ENCODE measurements at regions not wholly inside any gene's neighbourhood (a gene's known extent, or its start where the extent isn't known, plus 50 kb on each side); places are given as distances from the start of the nearest gene placed in this dataset.
"Not testable (repeated sequence)": the region's sequence is repeated elsewhere in the genome, so short reads cannot be mapped to it uniquely, and the experiment has no call there.

DNA sequence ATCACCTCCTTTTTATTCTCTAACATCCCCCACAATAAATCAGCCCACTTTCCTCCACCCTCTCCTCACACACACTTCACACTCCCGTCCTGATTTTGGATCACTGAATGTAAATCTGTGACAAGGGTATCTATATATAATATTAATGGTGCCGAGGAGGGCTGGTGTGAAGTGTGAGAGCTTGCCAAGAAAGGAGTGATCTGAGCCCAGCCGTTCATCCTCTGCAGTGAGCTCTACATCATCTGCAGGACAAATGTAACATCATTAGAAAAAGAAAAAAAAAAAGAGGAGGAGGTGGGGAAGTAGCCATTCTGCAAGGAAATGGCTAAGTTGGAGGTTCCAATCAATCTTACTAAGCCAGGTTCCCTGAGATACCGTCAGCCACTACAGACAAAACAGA, 291.7 kb upstream of the RRP15 start:
- Histone ChIP-seq H3K9me3 (ENCODE audit: control insufficient read depth, low read length) (no peaks in the 10 kb centered on the region), H3K79me2 (no peaks in the 10 kb centered on the region), H3K27me3 (ENCODE audit: control insufficient read depth, insufficient read depth, low read length) (no peaks in the 10 kb centered on the region), H2AFZ (no peak overlapping the region), H3K27ac (no peak overlapping the region), H3K4me2 (ENCODE audit: low read length) (no peak overlapping the region), H3K9ac (no peak overlapping the region), H3K36me3 (ENCODE audit: control insufficient read depth, insufficient read depth, low read length) (no peaks in the 10 kb centered on the region), H3K4me1 (no peaks in the 10 kb centered on the region), H3K4me3 (ENCODE audit: low read depth, low read length) (no peak overlapping the region)
- TF ChIP-seq CTCF (IDR thresholded peaks at IDR 0.05) = no peak

DNA sequence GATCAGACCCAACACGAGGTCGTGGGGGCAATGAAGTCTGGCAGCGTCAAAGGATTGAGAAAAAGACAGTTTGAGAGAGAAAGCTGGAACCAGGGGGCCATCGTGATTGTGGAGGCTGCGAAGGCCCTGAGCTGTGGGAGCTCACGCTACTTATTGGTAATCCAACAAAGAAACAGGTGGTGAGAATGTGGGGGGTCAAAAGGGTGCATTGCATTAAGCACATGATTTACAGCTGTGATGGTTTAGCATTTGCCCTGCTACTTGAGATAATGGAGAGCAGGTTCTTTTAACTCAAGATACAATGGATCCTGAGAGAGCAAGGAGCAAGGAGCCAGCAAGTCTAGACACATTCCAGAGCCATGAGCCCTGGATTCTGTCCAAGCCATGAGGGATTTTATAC, 276.8 kb upstream of the RRP15 start:
- not testable (repeated sequence) for H3K27me3 ChIP-seq (ENCODE audit: control insufficient read depth, insufficient read depth, low read length); H3K36me3 ChIP-seq (ENCODE audit: control insufficient read depth, insufficient read depth, low read length); H3K79me2 ChIP-seq; H3K4me1 ChIP-seq; H3K4me3 ChIP-seq (ENCODE audit: low read depth, low read length); H3K9ac ChIP-seq; H3K4me2 ChIP-seq (ENCODE audit: low read length); H2AFZ ChIP-seq; H3K9me3 ChIP-seq (ENCODE audit: control insufficient read depth, low read length); H3K27ac ChIP-seq

DNA sequence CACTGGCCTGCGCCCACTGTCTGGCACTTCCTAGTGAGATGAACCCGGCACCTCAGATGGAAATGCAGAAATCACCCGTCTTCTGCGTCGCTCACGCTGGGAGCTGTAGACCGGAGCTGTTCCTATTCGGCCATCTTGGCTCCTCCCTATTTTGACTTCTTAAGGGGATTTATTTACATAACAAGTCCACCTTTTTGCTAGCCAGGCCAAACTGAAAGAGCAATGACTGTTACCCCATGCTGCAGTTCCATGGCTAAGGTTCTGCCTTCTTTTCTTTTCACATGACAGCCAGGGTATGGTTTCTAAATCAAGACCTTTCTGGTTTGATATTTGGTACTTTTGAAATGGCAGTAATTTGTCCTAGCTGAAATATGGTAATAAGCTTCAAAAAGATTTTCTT, 270.0 kb upstream of the RRP15 start:
- not testable (repeated sequence) for H3K4me1 ChIP-seq; H3K27ac ChIP-seq; H3K4me3 ChIP-seq (ENCODE audit: low read depth, low read length); H2AFZ ChIP-seq; H3K9ac ChIP-seq; H3K27me3 ChIP-seq (ENCODE audit: control insufficient read depth, insufficient read depth, low read length); H3K9me3 ChIP-seq (ENCODE audit: control insufficient read depth, low read length); H3K36me3 ChIP-seq (ENCODE audit: control insufficient read depth, insufficient read depth, low read length); H3K79me2 ChIP-seq; H3K4me2 ChIP-seq (ENCODE audit: low read length)

DNA sequence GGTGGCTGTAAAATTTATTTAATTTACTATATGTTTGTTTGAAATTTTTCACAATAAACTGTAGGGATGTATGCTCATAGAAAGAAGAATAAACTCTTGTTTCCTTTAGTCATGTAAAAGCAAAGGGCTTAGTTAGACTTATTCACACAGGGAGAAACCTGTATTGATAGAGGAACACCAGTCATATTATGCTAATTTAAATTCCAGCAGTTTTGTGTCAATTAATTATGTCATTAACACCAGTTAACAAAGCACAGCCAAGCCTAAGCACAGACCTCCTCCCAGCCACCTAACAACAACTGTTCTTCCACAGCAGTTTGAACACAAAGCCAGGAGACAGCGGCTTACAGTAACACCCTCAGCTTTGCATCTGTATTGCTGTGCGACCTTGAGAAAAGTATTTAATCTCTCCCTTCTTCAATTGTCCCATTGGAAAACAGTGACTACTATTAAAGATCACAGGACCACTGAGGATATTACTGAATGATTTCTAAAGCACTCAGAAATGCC, 260.8 kb upstream of the RRP15 start:
- no peak for TF ChIP-seq CTCF (IDR thresholded peaks at IDR 0.05)
- no peak overlapping the region for H2AFZ ChIP-seq
- H3K9ac ChIP-seq = no peak overlapping the region
- H3K27me3 ChIP-seq (ENCODE audit: control insufficient read depth, insufficient read depth, low read length) = no peaks in the 10 kb centered on the region
- no peak overlapping the region for H3K27ac ChIP-seq
- H3K4me2 ChIP-seq (ENCODE audit: low read length) = no peak overlapping the region
- no peak overlapping the region for H3K4me3 ChIP-seq (ENCODE audit: low read depth, low read length)
- no peaks in the 10 kb centered on the region for H3K9me3 ChIP-seq (ENCODE audit: control insufficient read depth, low read length)
- no peaks in the 10 kb centered on the region for H3K36me3 ChIP-seq (ENCODE audit: control insufficient read depth, insufficient read depth, low read length)
- no peaks in the 10 kb centered on the region for H3K4me1 ChIP-seq
- H3K79me2 ChIP-seq = no peaks in the 10 kb centered on the region

DNA sequence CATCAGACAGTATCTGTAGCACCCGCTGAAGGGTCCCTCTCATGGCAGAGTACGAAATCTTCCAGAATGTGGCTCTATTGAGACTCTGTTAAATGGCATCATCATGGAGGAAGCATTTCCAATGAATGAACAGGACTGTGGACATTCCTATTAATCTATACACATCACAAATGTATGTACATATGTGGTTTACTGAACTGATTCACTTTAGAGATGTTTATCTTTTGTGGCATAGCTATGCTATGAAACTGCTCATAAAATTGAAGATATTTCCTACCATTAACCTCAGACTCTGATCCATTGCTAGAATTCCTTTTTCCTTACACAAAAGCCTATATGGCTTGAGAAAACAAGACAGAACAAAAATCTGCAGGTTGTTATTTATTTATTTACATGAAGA, 259.6 kb upstream of the RRP15 start:
- no peak overlapping the region for H3K27ac ChIP-seq
- TF ChIP-seq CTCF (IDR thresholded peaks at IDR 0.05) = no peak
- no peak overlapping the region for H2AFZ ChIP-seq
- no peaks in the 10 kb centered on the region for H3K9me3 ChIP-seq (ENCODE audit: control insufficient read depth, low read length)
- no peaks in the 10 kb centered on the region for H3K27me3 ChIP-seq (ENCODE audit: control insufficient read depth, insufficient read depth, low read length)
- no peak overlapping the region for H3K9ac ChIP-seq
- no peak overlapping the region for H3K4me3 ChIP-seq (ENCODE audit: low read depth, low read length)
- no peaks in the 10 kb centered on the region for H3K36me3 ChIP-seq (ENCODE audit: control insufficient read depth, insufficient read depth, low read length)
- H3K79me2 ChIP-seq = no peaks in the 10 kb centered on the region
- no peaks in the 10 kb centered on the region for H3K4me1 ChIP-seq
- H3K4me2 ChIP-seq (ENCODE audit: low read length) = no peak overlapping the region

GRCh38 chr1:218027152-218027551, 257.9 kb upstream of the RRP15 start:
- Histone ChIP-seq H3K4me1 (no peaks in the 10 kb centered on the region), H3K27ac (no peak overlapping the region), H3K9ac (no peak overlapping the region), H3K79me2 (no peaks in the 10 kb centered on the region), H3K36me3 (ENCODE audit: control insufficient read depth, insufficient read depth, low read length) (no peaks in the 10 kb centered on the region), H3K4me2 (ENCODE audit: low read length) (no peak overlapping the region), H3K27me3 (ENCODE audit: control insufficient read depth, insufficient read depth, low read length) (no peaks in the 10 kb centered on the region), H3K9me3 (ENCODE audit: control insufficient read depth, low read length) (no peaks in the 10 kb centered on the region), H3K4me3 (ENCODE audit: low read depth, low read length) (no peak overlapping the region), H2AFZ (no peak overlapping the region)
- TF ChIP-seq CTCF (IDR thresholded peaks at IDR 0.05) = no peak
